Brain pericyte (primary cell): ENCODE measurements at regions not wholly inside any gene's neighbourhood (a gene's known extent, or its start where the extent isn't known, plus 50 kb on each side); places are given as distances from the start of the nearest gene placed in this dataset.

Experiments used
- DNase-seq: peaks from one replicate; pipeline ENCODE4 v3.0.0-alpha.2; 2012; ENCODE audit warnings: low read depth, low spot score

DNA sequence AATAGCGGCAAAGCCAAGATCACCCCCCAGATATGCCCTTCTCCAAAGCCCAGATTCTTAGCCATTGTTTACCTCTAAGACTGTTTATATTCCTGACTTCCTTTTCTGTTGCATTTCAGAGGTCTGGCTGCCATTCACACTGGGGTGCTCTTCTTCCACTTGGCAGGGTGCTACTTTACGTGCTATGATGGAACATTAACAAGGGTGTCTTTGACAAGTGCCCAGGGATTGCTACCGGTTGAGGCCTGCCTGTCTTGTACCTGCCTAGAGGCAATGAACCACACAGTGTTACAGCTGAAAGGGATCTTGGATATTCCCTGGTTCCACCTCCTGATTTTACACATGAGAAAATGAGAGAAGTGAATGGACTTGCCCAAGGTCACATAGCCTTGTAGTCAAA lies 352.1 kb upstream of the KIF2A start:
- DNase-seq = no peak

- DNase-seq = no peak
Measured at GRCh38 chr5:61964201-61964600, 341.8 kb upstream of the KIF2A start.

DNA sequence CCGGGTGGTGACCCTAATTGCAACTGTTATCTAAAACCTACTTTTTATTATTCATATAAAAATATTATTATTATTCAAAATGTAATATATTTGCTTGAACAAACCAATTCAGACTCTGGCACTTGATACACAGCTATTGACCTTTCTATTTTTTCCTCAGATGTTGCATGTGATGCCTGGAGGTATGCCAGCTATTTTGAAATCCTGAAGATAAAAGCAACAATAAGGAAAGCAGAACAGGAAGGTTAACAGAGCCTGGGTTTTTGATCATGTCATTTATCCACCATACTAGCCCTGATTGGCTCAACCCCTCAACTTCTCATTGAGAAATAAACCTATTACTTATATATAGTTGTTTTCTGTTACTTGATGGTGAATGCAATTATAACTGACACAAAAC lies 340.9 kb upstream of the KIF2A start:
- no peak for DNase-seq

GRCh38 chr5:61965490-61965889 lies 340.5 kb upstream of the KIF2A start:
- DNase-seq = no peak

DNA sequence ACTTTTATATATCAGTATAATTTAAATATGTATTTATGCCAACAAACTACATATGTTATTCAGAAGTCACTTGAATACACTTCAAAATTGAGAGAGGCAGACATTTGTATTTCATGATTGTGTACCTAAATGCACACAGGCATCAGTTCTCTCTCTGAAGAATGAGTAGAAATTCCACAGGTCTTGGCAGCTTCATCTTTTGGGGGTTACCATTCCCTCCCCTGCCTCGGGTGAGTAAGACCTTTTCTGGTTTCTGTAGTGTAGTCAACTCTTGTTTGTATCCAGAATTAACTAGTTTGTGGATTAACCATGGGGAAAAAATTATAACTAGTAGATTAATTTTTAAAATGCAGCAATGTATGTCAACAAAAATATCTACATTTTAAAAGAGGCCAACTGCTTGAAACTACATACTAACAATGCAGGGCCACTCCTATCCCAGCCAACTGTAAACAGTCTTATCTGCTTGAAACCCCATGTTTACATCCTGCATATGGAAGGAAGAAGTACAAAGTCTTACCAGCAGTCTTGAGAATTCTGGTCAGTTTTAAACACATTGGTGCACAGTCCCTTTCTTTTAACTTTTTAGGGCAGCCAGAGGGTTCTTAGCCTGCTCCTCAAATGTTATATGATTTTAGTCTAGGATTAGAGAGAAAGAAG lies 339.6 kb upstream of the KIF2A start:
- no peak for DNase-seq

GRCh38 chr5:61966997-61967396 lies 339.0 kb upstream of the KIF2A start:
- DNase-seq = no peak

DNA sequence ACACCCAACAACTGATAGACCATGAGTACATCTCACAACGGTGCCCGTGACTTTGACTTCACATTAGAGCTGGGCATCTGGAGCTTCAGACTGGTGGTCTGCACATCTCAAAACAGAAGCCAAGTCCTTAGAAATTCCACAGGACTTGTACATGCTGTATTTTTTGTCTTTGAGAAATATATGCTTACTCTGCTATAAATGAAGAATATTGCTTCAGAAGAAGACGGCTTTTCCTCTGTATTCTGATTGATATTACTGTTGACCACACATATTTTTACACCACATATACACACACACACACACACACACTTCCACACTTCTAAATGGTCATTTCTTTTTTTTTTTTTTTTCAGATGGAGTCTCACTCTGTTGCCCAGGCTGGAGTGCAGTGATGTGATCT lies 338.3 kb upstream of the KIF2A start:
- DNase-seq = no peak

GRCh38 chr5:61969347-61969746 lies 336.7 kb upstream of the KIF2A start:
- DNase-seq = no peak

DNA sequence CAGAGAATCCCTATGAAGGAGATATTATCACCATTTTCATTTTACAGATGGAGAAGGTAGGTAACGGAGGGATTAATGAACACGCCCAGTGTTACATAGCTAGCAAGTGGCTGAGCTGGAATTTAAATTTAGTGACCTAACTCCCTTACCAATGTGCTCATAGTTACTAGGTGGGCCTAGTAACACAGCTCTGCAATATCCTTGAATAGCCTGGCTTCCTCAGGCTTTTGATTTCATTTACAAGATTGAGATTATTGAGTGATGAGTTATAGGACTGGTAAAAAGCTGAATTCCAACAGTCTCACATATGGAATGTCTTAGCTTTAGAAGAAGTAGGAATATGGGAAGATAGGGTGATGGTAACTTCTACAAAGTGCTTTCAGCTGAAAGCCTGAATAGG lies 336.3 kb upstream of the KIF2A start:
- no peak for DNase-seq

DNA sequence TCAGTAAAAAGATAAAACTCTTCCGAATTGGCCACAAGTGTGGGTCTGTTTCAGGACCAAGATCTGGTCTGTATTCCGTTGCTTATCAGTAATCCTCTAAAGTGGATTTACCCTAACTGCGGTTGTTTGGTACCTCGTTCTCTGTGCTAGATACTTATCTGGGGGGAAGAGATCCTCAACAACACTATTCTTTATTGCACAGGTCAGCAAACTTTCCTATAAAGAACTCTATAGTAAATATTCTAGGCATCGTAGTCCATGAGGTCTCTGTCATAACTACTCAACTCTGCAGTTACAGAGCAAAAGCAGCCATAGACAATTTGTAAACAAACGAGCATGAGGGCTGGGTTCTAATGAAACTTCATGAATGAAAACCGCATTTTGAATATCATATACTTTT lies 335.8 kb upstream of the KIF2A start:
- DNase-seq = no peak

DNA sequence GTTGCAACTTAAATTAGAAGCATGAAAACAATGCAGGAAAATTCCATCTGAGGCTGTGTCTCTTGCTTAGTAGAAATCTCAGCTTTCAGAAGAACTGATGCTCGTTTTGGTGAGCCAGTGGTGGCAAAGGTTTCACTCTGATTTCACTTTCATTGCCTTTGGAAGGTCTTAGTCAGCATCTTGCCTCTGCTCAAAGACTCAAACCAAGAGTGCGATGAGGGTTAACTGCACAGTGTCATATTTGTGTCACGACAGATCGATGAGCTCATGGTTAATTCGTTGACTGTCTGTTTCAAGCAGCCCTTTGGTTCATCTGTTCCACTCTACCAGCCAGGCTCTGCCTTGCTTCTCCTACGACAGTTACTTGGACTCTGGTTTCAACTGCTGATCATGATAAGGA lies 331.3 kb upstream of the KIF2A start:
- no peak for DNase-seq

DNA sequence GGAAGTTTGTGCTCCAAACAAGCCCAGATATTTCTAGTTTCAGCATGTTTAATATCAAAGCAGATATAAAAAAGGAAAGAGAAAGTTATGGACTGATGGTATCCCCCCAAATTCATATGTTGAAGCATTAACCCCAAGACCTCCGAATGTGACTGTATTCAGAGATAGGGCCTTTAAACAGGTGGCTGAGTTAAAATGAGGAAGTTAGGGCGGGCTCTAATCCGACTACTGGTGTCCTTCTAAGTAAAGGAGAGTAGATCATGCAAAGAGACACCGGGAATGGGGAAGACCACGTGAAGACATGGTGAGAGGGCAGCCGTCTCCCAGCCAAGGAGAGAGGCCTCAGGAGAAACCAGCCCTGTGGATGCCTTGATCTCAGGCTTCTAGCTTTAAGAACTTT lies 324.1 kb upstream of the KIF2A start:
- DNase-seq = no peak

GRCh38 chr5:61991430-61991829 lies 314.6 kb upstream of the KIF2A start:
- no peak for DNase-seq

GRCh38 chr5:61991866-61992265 lies 314.1 kb upstream of the KIF2A start:
- no peak for DNase-seq

- DNase-seq = no peak
Measured at GRCh38 chr5:61993295-61993927, 312.6 kb upstream of the KIF2A start.

- no peak for DNase-seq
Measured at GRCh38 chr5:61994171-61994570, 311.8 kb upstream of the KIF2A start.

DNA sequence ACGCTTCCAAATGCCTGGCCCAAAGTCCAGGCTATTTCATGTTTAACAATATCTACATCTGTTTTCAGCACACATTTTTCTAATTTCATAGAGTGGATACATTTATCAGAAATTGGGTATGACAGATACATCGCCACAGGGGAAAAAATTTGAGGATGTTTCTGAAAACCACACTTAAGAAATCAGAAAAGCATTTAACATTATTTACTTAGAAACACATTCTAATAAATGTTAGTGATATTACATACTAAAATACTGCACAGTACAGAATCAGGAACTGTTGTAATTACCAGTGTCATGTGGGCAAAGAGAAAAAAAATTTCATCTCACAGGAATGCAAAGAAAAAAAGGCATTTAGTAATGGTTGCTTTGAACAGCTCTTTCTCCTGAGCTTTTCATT lies 310.5 kb upstream of the KIF2A start:
- no peak for DNase-seq

DNA sequence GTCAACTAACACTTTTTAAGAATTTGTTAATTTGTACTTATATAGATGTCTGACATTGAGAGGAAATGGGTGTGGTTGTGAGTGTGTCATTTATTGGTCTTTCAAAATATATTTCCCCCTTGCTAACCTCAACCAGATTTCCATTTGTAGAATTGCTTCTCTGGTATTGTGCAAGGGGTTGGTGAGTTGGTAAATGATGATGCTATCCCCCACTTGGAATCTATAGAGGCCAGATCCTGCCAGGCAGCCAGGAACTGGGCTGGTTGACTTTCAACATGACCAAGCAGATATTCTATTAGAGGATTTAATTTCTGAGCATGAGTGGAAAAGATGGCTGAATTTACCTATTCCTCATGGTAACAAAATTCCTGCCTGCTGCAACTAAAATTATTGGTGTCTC lies 306.6 kb upstream of the KIF2A start:
- no peak for DNase-seq

- no peak for DNase-seq
Measured at GRCh38 chr5:62000646-62001045, 305.4 kb upstream of the KIF2A start.

DNA sequence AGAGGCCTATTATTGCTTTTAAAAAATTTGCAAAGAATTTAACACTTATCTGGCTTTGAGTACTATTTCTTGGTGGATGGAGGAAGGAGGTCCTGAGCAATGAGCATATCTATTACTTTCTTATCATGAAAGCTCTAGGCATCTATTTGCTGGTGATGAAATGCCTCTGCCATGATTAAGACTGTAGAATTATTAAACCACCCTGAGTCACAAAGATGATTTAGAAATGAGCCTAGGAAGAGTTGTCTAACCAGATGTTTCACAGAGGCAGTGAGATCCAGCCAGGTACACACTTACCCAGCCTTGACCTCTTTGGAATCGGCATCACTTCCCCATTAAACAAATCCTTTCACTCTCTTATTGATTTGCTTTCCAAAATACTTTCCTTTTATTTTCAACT lies 304.4 kb upstream of the KIF2A start:
- DNase-seq = no peak

DNA sequence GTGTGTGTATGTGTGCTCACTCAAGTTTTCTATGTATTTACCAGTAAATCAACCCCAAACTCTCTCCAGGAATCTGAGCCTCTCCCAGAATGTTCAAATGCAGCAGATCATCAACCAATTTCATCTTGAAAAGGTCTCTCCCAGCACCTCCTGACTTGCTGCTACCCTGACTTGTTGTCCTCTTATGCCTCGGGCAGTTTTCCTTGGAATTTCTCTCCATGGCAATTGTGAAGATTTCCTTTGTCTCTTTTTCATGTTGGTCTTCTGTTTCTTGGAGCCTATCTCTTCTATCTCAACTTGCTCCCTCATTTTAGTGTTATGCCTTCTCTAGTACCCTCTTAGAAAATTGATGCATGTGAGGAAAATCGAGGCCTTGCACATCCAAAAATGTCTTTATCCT lies 303.6 kb upstream of the KIF2A start:
- DNase-seq = no peak

- DNase-seq = no peak
Measured at GRCh38 chr5:62005551-62005950, 300.5 kb upstream of the KIF2A start.

DNA sequence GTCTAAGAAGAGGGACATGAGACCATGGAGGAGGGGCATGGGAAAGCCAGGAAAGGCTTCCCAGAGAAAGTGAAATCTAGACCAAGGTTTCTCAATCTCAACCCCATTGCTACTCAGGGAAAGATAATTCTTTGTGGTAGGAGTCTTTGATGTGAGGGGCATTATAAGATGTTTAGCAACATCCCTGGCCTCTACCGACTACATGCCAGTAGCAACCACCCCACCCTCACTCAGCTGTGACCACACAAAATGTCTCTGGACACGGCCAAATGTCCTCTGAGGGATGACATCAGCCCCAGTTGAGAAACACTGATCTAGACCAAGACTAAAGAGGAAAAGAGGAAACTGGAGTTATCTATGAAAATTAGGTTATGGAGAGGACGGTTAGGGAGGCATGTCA lies 298.5 kb upstream of the KIF2A start:
- DNase-seq = no peak

- DNase-seq = no peak
Measured at GRCh38 chr5:62011089-62011664, 294.8 kb upstream of the KIF2A start.
